IPS-18c (cell line): ENCODE measurements at regions not wholly inside any gene's neighbourhood (a gene's known extent, or its start where the extent isn't known, plus 50 kb on each side); places are given as distances from the start of the nearest gene placed in this dataset.
"Not testable (repeated sequence)": the region's sequence is repeated elsewhere in the genome, so short reads cannot be mapped to it uniquely, and the experiment has no call there.

Experiments
- H3K4me3 ChIP-seq: 2 replicates; pipeline ENCODE4 v1.7.0; 2013; ENCODE audit warnings: low read depth, mild to moderate bottlenecking, low read length, moderate library complexity; ENCODE audit not compliant: insufficient read depth
- H3K9me3 ChIP-seq: one replicate; pipeline ENCODE4 v1.6.1; 2013; ENCODE audit warnings: mild to moderate bottlenecking, low read length, moderate library complexity; ENCODE audit not compliant: control insufficient read depth, insufficient read depth

GRCh38 chr6:8619408-8619807, 184.1 kb upstream of the SLC35B3 start:
- H3K9me3 ChIP-seq, H3K4me3 ChIP-seq: not testable (repeated sequence)

DNA sequence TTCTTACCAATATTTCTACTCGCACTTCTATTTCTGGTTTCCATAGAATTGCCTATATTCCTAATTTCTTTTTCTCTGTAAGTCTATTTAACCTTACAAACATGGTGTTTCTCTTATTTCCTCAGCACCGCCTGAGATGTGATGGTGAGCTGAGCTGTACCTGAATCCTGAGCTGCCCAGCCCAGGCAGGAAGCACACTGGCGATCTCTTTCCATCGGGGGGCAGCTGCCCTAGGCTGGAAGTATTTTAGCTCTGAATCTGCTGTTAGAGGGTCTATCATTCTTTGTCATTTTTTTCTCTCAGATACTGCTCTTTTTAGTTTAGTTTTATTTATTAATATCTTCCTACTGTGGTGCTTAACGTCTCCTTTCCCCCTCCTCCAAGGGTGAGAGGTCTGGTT, 173.4 kb upstream of the SLC35B3 start:
- no peak overlapping the region for H3K4me3 ChIP-seq

DNA sequence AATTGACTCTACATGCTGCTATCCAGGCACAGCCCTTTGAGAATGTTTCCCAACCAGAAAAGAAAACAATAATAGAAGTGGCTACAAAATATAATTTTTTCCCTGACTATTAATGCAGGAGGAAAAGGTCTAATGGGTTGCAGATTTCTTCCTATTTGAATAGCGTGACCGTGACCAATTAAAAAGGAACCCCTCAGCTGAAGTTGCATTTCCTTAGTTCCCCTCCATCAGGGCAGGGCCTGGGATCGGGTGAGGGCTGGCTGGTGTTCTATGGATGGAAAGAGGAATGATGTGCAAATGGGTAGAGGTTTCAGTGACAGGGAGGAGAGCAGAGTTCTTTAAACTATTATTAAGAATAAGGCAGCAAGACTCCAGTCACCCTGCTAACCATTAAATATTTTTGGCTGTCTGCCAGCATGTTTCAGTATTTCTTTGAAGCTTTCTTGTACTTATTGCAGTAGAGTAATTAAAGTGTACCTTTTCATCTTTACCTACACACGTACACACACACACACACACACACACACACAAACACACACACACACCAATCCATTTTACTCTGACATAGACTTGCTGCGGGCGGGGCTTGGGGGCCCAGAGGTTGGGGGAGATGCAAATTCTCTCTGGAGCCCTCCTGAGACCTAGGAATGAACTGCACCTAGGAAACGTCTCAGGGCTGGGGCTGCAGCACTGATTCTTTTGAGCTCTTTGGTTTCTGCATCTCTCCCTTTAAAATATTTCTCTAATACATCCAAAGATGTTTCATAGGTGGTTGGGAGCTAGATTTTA, 154.8 kb upstream of the SLC35B3 start:
- H3K9me3 ChIP-seq = no peaks in the 10 kb centered on the region
- no peak overlapping the region for H3K4me3 ChIP-seq

More for the DNA sequence above, 173.4 kb upstream of the SLC35B3 start:
- H3K9me3 ChIP-seq = no peaks in the 10 kb centered on the region

DNA sequence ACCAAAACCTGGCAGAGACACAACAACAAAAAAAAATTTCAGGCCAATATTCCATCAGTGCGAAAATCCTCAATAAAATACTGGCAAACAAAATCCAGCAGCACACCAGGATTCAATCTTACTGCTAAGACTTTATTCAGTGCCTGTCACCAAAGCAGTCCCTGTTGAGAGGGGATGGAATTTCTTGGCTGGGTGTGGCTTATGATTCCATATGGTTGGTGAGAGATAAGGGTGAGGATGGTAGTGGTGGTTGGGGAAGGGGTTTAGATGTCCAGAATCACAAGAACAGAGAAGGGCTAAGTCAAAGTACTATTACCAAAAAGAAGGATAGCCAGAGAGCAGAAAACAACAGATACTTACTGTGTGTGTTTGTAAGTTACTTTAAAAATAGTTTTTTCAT, 152.8 kb upstream of the SLC35B3 start:
- no peaks in the 10 kb centered on the region for H3K9me3 ChIP-seq
- H3K4me3 ChIP-seq = no peak overlapping the region

DNA sequence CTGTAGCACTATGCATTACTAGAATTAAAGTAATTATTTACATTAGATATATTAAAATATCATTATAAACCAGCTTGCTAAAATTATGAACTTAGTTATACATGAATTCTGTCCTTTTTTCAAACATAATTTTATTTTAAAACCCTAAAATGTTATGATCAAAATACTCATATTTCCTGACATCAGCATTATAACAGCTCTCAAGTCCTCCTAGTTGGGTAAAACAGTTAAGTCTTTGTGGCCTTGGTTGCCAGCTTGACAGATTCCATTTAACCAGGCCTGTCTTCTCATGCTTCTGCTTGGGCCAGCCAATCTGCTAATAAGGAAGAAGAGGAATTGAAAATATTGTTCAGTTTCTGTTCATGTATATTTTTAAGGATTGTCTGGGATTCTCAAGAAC, 147.9 kb upstream of the SLC35B3 start:
- Histone ChIP-seq H3K4me3 (no peak overlapping the region), H3K9me3 (no peaks in the 10 kb centered on the region)

DNA sequence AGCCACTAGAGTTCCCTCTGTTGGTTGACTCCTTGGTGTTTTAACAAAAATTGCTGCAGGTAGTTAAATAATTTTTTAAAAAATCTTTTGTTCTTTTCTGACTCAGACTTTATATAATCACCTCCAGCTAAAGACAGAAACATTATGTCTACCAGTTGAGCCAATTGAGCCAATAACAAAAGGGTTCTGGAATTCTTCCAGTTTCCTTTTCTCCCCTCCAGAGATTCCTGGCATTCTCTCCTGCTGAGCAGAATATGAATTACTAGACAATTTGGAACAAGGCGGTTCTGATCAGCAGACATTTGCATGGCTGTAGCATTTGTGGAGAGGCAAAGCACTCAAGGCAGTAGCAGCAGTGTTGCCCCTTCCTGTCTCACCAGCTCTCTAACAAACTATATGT, 144.0 kb upstream of the SLC35B3 start:
- no peaks in the 10 kb centered on the region for H3K9me3 ChIP-seq
- no peak overlapping the region for H3K4me3 ChIP-seq

DNA sequence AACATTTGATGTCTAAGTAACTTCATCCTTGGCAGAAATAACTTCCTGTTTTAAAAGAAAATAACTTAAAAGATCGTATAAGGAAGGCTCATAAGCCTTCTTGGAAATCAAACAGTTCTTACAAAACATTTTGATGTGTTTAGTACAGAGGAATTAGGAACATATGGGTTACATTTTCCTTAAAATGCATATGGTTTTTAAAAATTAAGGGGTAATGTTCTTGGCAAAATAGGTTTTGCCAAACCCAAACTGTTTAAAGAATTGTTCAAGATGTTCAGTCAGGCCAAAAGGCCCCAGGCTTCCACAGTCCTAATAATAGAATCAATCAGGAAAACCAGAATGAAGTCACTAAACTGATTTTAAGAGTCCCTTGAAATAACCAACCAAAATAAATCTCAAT, 142.7 kb upstream of the SLC35B3 start:
- Histone ChIP-seq H3K4me3 (no peak overlapping the region), H3K9me3 (no peaks in the 10 kb centered on the region)

GRCh38 chr6:8574749-8575468, 139.6 kb upstream of the SLC35B3 start:
- Histone ChIP-seq H3K4me3 (no peak overlapping the region), H3K9me3 (no peaks in the 10 kb centered on the region)

DNA sequence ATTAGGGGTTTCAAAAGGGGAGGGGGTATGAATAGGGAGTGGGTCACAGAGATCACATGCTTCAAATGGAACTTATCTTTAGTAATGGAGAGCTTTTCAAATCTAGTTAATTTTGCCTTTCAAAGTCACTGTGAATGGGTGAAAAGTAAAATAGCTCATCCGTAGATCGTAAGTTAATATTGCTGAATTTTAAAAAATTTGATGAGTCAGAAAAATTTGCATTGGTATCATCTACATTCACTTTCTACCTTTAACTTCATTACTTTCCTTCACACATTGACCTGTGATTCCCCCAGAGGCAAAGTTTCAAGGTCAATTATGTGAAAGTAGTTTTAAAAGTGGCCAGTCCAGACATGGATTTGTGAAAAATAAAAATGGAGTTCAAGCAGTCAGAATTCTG, 139.0 kb upstream of the SLC35B3 start:
- Histone ChIP-seq H3K4me3 (no peak overlapping the region), H3K9me3 (no peaks in the 10 kb centered on the region)

GRCh38 chr6:8570256-8570920, 135.0 kb upstream of the SLC35B3 start:
- no peak overlapping the region for H3K4me3 ChIP-seq
- H3K9me3 ChIP-seq = no peaks in the 10 kb centered on the region

DNA sequence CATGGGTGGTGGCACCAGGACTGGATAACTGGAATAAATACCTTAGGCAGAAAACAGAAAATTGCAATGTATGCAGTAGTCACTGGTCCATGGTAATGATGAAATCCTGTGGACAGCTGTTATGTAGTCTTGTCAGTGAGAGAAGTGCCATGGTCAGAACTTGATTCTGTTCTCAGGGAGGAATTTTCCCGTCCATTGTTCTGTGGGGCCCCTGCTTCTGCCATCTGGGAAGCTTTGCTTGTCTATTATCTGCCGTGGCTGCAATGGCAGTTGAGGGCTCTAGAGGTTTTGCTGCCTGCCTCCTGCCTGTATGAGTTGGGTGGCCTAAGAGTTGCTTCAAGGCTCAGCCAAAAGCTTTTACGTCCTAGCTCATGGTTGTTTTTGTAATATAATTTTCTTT, 126.8 kb upstream of the SLC35B3 start:
- no peaks in the 10 kb centered on the region for H3K9me3 ChIP-seq

GRCh38 chr6:8558953-8559352, 123.6 kb upstream of the SLC35B3 start:
- no peak overlapping the region for H3K4me3 ChIP-seq
- H3K9me3 ChIP-seq = no peaks in the 10 kb centered on the region

More for the DNA sequence above, 126.8 kb upstream of the SLC35B3 start:
- no peak overlapping the region for H3K4me3 ChIP-seq

GRCh38 chr6:8557014-8557748, 121.8 kb upstream of the SLC35B3 start:
- H3K4me3 ChIP-seq = no peak overlapping the region

GRCh38 chr6:8556370-8557013, 121.1 kb upstream of the SLC35B3 start:
- H3K4me3 ChIP-seq = no peak overlapping the region
- H3K9me3 ChIP-seq = no peaks in the 10 kb centered on the region

More at GRCh38 chr6:8557014-8557748, 121.8 kb upstream of the SLC35B3 start:
- H3K9me3 ChIP-seq = no peaks in the 10 kb centered on the region

DNA sequence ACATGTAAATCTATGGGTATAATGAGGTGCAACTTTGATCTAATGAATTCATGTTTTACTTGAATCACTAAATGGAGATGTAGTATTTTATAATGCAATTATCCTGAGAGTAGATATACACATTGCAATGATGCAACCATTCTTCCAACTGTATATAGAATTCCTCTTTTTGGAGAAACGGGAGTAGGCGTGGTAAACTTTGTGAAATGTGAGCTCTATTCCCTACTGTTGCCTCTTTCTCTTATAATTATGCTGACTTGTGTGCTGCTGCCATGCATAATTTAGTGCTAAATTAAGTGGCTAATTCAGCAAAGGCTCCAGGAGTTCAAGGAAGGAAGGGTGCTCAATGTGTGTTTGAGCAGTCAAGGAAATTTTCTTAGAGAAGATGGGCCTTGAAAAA, 116.6 kb upstream of the SLC35B3 start:
- Histone ChIP-seq H3K4me3 (no peak overlapping the region), H3K9me3 (no peaks in the 10 kb centered on the region)

DNA sequence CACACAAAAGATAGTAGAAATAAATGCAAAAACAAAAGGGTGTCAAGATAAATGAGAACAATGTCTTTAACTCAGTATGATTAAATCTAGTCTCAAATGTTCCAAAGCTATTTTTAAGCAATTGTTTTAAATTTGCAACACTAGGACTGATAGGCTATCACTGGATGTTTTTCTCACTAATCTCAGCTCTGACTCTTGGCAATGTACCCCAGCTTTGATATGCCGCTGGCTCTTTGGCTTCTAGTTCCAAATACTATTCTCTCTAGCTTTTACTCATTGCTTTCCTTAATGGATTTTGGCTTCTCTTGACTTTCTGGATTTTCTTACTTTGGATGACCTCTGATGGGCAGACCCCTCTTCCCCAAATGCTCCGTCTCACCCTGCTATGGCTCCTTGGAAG, 116.0 kb upstream of the SLC35B3 start:
- no peak overlapping the region for H3K4me3 ChIP-seq

More for the DNA sequence above, 116.0 kb upstream of the SLC35B3 start:
- no peaks in the 10 kb centered on the region for H3K9me3 ChIP-seq
